CD14-positive monocyte (primary cell): ENCODE measurements at regions not wholly inside any gene's neighbourhood (a gene's known extent, or its start where the extent isn't known, plus 50 kb on each side); places are given as distances from the start of the nearest gene placed in this dataset.

Experiments used
- DNase-seq, 3 donors: peaks; one replicate each; pipeline ENCODE4 v3.0.0-alpha.2; 2011 to 2022
- H2AFZ ChIP-seq: 2 replicates; pipeline ENCODE4 v1.6.0; 2012; ENCODE audit warnings: mild to moderate bottlenecking, low read depth, low read length, inconsistent platforms; ENCODE audit not compliant: insufficient read depth, poor library complexity, severe bottlenecking
- H3K27ac ChIP-seq, 2 donors: 1 replicate in 1 of 2; 2 replicates in 1 of 2; pipeline ENCODE4 v1.5.1; 2012 to 2013; ENCODE audit warnings: low read length in 2 of 2, control low read depth in 1 of 2, inconsistent platforms in 1 of 2, low read depth in 1 of 2, mild to moderate bottlenecking in 1 of 2
- H3K27me3 ChIP-seq, 2 donors: one replicate each; pipeline versions ENCODE4 v1.6.0 to v1.6.1; 2011 to 2013; ENCODE audit warnings: low read length in 2 of 2; ENCODE audit not compliant: control insufficient read depth in 2 of 2, insufficient read depth in 2 of 2
- H3K36me3 ChIP-seq, 2 donors: replicated peaks in 1 of 2; 1 replicate in 1 of 2; 2 replicates in 1 of 2; pipeline versions ENCODE4 v1.5.1 to v1.6.1; 2012 to 2013; ENCODE audit warnings: low read length in 2 of 2, control low read depth in 1 of 2, inconsistent platforms in 1 of 2, mild to moderate bottlenecking in 1 of 2; ENCODE audit not compliant: insufficient read depth in 2 of 2, control insufficient read depth in 1 of 2
- H3K4me1 ChIP-seq, 2 donors: 1 replicate in 1 of 2; 2 replicates in 1 of 2; pipeline versions ENCODE4 v1.5.1 to v1.6.1; 2012 to 2013; ENCODE audit warnings: low read length in 2 of 2, control low read depth in 1 of 2, inconsistent platforms in 1 of 2, mild to moderate bottlenecking in 1 of 2, moderate library complexity in 1 of 2; ENCODE audit not compliant: insufficient read depth in 2 of 2, control insufficient read depth in 1 of 2
- H3K4me2 ChIP-seq: replicated peaks from 2 replicates; pipeline ENCODE3; 2012; ENCODE audit warnings: low read length, moderate library complexity, mild to moderate bottlenecking; ENCODE audit not compliant: poor library complexity, severe bottlenecking; ENCODE audit errors: extremely low read depth
- H3K4me3 ChIP-seq, 3 experiments: fragments of 200-600 bp in 1 of 3; sonication (generic) in 1 of 3; replicated peaks in 1 of 3; 1 replicate in 2 of 3; 2 replicates in 1 of 3; pipeline ENCODE4 v1.5.1; 2011 to 2013; ENCODE audit warnings: low read length in 3 of 3, mild to moderate bottlenecking in 3 of 3, control low read depth in 2 of 3, low read depth in 2 of 3, inconsistent platforms in 1 of 3, moderate library complexity in 1 of 3
- H3K79me2 ChIP-seq: 2 replicates; pipeline ENCODE4 v1.6.0; 2012; ENCODE audit warnings: mild to moderate bottlenecking, control low read depth, inconsistent platforms, low read length, moderate library complexity; ENCODE audit not compliant: insufficient read depth
- H3K9ac ChIP-seq: 2 replicates; pipeline ENCODE4 v1.6.0; 2017; ENCODE audit warnings: low read length, mild to moderate bottlenecking; ENCODE audit not compliant: insufficient read depth, poor library complexity, severe bottlenecking
- H3K9me3 ChIP-seq, 2 donors: replicated peaks in 1 of 2; 1 replicate in 1 of 2; 2 replicates in 1 of 2; pipeline versions ENCODE4 v1.5.1 to v1.6.1; 2012 to 2013; ENCODE audit warnings: low read length in 2 of 2, control low read depth in 1 of 2; ENCODE audit not compliant: control insufficient read depth in 1 of 2, insufficient read depth in 1 of 2
- H4K20me1 ChIP-seq: 2 replicates; pipeline ENCODE4 v1.6.0; 2012; ENCODE audit warnings: mild to moderate bottlenecking, low read length, control low read depth, moderate library complexity; ENCODE audit not compliant: insufficient read depth
- H3K27ac Mint-ChIP-seq, 7 donors: one replicate each; pipeline ENCODE4 v1.8.0; 2020; ENCODE audit warnings: mild to moderate bottlenecking in 7 of 7, mixed read lengths in 7 of 7, moderate library complexity in 6 of 7, inconsistent platforms in 2 of 7
- H3K27me3 Mint-ChIP-seq, 3 donors: one replicate each; pipeline ENCODE4 v1.8.0; 2021 to 2022; ENCODE audit warnings: low read depth in 3 of 3, mild to moderate bottlenecking in 3 of 3, mixed read lengths in 3 of 3, moderate library complexity in 3 of 3, inconsistent platforms in 1 of 3
- H3K36me3 Mint-ChIP-seq, 2 donors: one replicate each; pipeline ENCODE4 v1.8.0; 2020; ENCODE audit warnings: mixed read lengths in 2 of 2, inconsistent platforms in 1 of 2, mild to moderate bottlenecking in 1 of 2
- H3K4me1 Mint-ChIP-seq: one replicate; pipeline ENCODE4 v1.8.0; 2020; ENCODE audit warnings: mild to moderate bottlenecking, mixed read lengths
- H3K4me3 Mint-ChIP-seq, 2 donors: one replicate each; pipeline ENCODE4 v1.8.0; 2020; ENCODE audit warnings: mild to moderate bottlenecking in 2 of 2, mixed read lengths in 2 of 2, moderate library complexity in 1 of 2
- H3K9me3 Mint-ChIP-seq, 7 donors: one replicate each; pipeline ENCODE4 v1.8.0; 2020 to 2022; ENCODE audit warnings: mixed read lengths in 7 of 7, mild to moderate bottlenecking in 6 of 7, moderate library complexity in 6 of 7, inconsistent platforms in 2 of 7
- WGBS: methylation state at CpG from one replicate; pipeline ENCODE4 v1.1.5; 2013; ENCODE audit warnings: missing lambda C conversion rate; ENCODE audit not compliant: insufficient coverage; 5-methylcytosine and 5-hydroxymethylcytosine counted together
- intact Hi-C, 2 donors: fragments of 100-400 bp; cut with micrococcal nuclease; formaldehyde crosslinking; loops; one replicate each; pipeline versions ENCODE4 v1.15.0 to v1.15.1; 2023
- TF ChIP-seq, protein P1 (sequence below): fragments of 200-600 bp; IDR thresholded peaks from one replicate; pipeline ENCODE4 v1.8.0; 2022; ENCODE audit warnings: antibody characterized with exemption, mild to moderate bottlenecking

- H3K9me3 Mint-ChIP-seq, result peaks cover 0 to 13% (median 4%) of the 10 kb centered on the region in 7 donors
- Histone ChIP-seq H3K27ac (no peak overlapping the region), H3K79me2 (no peaks in the 10 kb centered on the region), H3K4me2 (no peak overlapping the region), H3K4me3 (no peak overlapping the region), H2AFZ (no peak overlapping the region), H3K9ac (no peak overlapping the region), H3K27me3 (no peaks in the 10 kb centered on the region), H3K4me1 (no peaks in the 10 kb centered on the region), H4K20me1 (no peaks in the 10 kb centered on the region), H3K9me3 (no peaks in the 10 kb centered on the region), H3K36me3 (no peaks in the 10 kb centered on the region)
- H3K4me1 Mint-ChIP-seq, result no peaks in the 10 kb centered on the region
- H3K27me3 Mint-ChIP-seq, result peaks cover 0 to 2% (median 0%) of the 10 kb centered on the region in 3 donors
- 100% methylated on average over 3 of the region's 6 CpGs for WGBS
- H3K27ac Mint-ChIP-seq, result no peak overlapping the region
- intact Hi-C loops, result no loop called here
- no peak overlapping the region for H3K4me3 Mint-ChIP-seq
- H3K36me3 Mint-ChIP-seq, result no peaks in the 10 kb centered on the region
- TF ChIP-seq, protein P1, sequence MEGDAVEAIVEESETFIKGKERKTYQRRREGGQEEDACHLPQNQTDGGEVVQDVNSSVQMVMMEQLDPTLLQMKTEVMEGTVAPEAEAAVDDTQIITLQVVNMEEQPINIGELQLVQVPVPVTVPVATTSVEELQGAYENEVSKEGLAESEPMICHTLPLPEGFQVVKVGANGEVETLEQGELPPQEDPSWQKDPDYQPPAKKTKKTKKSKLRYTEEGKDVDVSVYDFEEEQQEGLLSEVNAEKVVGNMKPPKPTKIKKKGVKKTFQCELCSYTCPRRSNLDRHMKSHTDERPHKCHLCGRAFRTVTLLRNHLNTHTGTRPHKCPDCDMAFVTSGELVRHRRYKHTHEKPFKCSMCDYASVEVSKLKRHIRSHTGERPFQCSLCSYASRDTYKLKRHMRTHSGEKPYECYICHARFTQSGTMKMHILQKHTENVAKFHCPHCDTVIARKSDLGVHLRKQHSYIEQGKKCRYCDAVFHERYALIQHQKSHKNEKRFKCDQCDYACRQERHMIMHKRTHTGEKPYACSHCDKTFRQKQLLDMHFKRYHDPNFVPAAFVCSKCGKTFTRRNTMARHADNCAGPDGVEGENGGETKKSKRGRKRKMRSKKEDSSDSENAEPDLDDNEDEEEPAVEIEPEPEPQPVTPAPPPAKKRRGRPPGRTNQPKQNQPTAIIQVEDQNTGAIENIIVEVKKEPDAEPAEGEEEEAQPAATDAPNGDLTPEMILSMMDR, result no peak
- no peak for DNase-seq
These were observed 1597.3 kb downstream of the CDH8 start for GRCh38 chr16:60438894-60439293.

DNA sequence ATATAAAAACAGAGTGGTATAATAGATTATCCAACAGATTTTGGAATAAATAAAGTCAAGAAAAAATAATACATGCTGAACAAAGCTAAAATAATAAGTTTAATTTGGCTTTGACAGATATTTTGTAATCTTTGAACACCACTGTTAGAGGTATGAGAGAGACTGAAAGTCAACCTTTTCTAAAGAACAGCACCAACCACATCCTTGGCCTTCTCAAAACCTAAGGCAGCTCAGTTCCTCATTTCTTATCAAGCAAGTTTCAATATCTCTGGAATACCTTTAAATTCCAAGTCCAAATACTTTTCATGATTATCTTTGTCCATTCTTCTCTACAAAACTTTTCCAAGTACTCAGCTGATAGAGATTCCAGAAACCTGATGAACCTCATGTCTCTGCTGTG lies 1603.8 kb downstream of the CDH8 start:
- Mint-ChIP-seq H3K4me1 (no peaks in the 10 kb centered on the region), H3K9me3 (peaks cover 0 to 12% (median 4%) of the 10 kb centered on the region in 7 donors), H3K27me3 (peaks cover 0 to 3% (median 0%) of the 10 kb centered on the region in 3 donors)

More for the DNA sequence above, 1603.8 kb downstream of the CDH8 start:
- Histone ChIP-seq H2AFZ (no peak overlapping the region), H3K9ac (no peak overlapping the region), H3K4me2 (no peak overlapping the region), H3K36me3 (no peaks in the 10 kb centered on the region), H3K4me3 (no peak overlapping the region), H4K20me1 (no peaks in the 10 kb centered on the region), H3K4me1 (no peaks in the 10 kb centered on the region), H3K9me3 (no peaks in the 10 kb centered on the region), H3K27me3 (no peaks in the 10 kb centered on the region), H3K79me2 (no peaks in the 10 kb centered on the region), H3K27ac (no peak overlapping the region)
- Mint-ChIP-seq H3K4me3 (no peak overlapping the region), H3K27ac (no peak overlapping the region), H3K36me3 (no peaks in the 10 kb centered on the region)
- TF ChIP-seq, protein P1, result no peak
- no peak for DNase-seq
- intact Hi-C loops, result no loop called here
